ENCODE measurements at regions not wholly inside any gene's neighbourhood (a gene's known extent, or its start where the extent isn't known, plus 50 kb on each side); places are given as distances from the start of the nearest gene placed in this dataset.

GRCh38 chr20:50274570-50275430, 84.2 kb downstream of the CEBPB start:
- DNase-seq (ENCODE audit: low read depth): no peak
- no peak for TF ChIP-seq CTCF (IDR thresholded peaks at IDR 0.05; ENCODE audit: control insufficient read depth, extremely low read depth, insufficient read depth)
- no peak overlapping the region for H3K4me3 ChIP-seq (ENCODE audit: low read depth, low read length)

- no peak for TF ChIP-seq CTCF (IDR thresholded peaks at IDR 0.05; ENCODE audit: control insufficient read depth, extremely low read depth, insufficient read depth)
- no peak overlapping the region for H3K4me3 ChIP-seq (ENCODE audit: low read depth, low read length)
- DNase-seq (ENCODE audit: low read depth): no peak
These were observed 85.8 kb downstream of the CEBPB start for GRCh38 chr20:50276119-50277063.

- no peak for TF ChIP-seq CTCF (IDR thresholded peaks at IDR 0.05; ENCODE audit: control insufficient read depth, extremely low read depth, insufficient read depth)
- DNase-seq (ENCODE audit: low read depth): no peak
- no peak overlapping the region for H3K4me3 ChIP-seq (ENCODE audit: low read depth, low read length)
These were observed 86.4 kb downstream of the CEBPB start for GRCh38 chr20:50277064-50277415.

- TF ChIP-seq CTCF (IDR thresholded peaks at IDR 0.05; ENCODE audit: control insufficient read depth, extremely low read depth, insufficient read depth): no peak
- H3K4me3 ChIP-seq (ENCODE audit: low read depth, low read length): no peak overlapping the region
These were observed 87.1 kb downstream of the CEBPB start for GRCh38 chr20:50277460-50278376.

GRCh38 chr20:50278377-50278683, 87.7 kb downstream of the CEBPB start:
- no peak for TF ChIP-seq CTCF (IDR thresholded peaks at IDR 0.05; ENCODE audit: control insufficient read depth, extremely low read depth, insufficient read depth)
- no peak for DNase-seq (ENCODE audit: low read depth)
- no peak overlapping the region for H3K4me3 ChIP-seq (ENCODE audit: low read depth, low read length)

More at GRCh38 chr20:50277460-50278376, 87.1 kb downstream of the CEBPB start:
- DNase-seq (ENCODE audit: low read depth): no peak

All from LNCaP clone FGC (cell line).